ENCODE measurements at regions not wholly inside any gene's neighbourhood (a gene's known extent, or its start where the extent isn't known, plus 50 kb on each side); places are given as distances from the start of the nearest gene placed in this dataset.

DNA sequence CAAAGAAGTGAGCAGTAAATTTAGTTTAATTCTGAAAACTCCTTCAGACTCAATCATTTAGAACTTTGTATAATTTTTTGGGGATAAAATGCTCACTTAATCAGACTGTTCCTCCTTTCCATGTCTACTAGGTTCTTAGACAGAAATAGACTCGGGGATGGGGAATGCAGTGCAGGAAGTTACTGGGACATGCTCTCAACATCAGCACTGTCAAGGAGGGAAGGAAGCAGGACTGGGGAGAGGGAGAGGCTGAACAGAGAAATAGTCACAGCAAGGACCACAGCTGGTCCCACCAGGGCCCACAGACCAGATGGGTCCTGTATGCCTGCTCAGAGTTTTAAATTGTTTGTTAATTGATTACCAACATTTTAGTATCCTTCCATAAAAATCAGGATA, 310.1 kb upstream of the MSX2 start:
- DNase-seq, result no peak

DNA sequence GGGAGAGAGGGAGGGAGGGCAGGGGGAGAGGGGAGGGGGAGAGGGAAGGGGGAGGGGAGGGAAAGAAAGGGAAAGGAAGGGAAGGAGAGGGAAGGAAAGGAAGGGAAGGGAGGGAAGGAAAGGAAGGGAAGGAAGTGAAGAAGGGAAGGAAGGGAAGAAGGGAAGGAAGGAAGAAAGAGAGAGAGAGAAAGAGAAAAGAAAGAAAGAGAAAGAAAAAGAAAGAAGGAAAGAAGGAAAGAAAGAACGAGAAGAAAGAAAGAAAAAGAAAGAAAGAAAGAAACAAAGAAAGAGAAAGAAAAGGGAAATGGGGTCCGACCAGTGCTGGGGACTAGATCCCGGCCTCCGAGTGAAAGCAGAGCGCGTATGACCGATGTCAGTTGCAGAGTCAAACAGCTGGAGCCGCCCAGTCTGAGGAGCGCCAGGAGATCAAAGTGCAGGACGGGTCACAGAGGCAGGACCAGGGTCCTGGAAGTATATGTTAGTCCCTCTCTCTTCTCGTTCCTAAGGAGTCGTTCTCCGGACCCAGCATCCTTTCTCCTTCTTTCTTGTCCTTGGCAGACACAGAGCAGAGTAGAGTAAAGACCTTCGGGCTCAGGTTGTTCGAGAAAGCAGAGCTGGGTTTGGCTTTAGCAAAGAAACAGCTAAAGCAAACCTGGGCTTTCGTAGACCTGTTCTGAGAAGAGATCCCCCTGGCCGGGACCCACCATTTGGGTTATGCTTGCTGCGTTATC, 305.4 kb upstream of the MSX2 start:
- DNase-seq, result no peak

- DNase-seq, result peak; percentile 52
Measured at GRCh38 chr5:174419540-174420132, 304.7 kb upstream of the MSX2 start.

DNA sequence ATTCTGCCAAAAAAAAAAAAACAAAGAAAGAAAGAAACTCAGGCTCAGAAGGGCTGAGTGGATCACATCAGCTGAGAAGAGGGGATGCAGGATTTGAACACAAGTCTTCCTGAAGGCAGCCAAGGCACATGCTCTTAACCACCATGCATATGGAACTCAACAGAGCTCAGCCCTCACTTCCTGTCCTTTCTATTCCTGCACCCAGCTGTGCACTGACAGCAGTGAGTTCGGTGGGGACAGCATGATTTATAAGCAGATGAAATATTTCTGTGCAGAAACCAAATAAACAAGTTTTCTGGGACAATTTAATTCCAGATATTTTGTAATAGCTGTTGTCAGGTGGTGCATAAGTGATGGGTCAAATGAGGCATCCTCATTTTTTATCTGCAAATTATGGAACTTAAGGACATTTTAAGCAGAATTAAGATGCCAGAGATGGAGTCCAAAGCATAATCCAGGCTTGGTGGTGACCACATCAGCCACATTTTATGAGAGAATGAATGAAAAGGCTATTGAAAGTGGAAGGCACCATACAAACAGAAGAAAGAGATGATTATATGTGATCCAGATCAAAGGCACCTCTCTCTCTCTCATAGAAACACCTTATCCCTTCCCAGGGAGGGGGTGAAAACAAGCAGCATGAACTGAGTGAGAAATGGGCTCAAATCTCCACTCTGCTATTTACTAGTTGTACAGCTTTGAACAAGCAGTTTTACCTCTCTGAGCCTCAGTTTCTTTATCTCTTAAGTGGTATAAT, 303.6 kb upstream of the MSX2 start:
- no peak for DNase-seq

GRCh38 chr5:174421408-174421805, 303.0 kb upstream of the MSX2 start:
- DNase-seq, result no peak

- no peak for DNase-seq
Measured at GRCh38 chr5:174423558-174423957, 300.8 kb upstream of the MSX2 start.

GRCh38 chr5:174424219-174425053, 299.9 kb upstream of the MSX2 start:
- no peak for DNase-seq

DNA sequence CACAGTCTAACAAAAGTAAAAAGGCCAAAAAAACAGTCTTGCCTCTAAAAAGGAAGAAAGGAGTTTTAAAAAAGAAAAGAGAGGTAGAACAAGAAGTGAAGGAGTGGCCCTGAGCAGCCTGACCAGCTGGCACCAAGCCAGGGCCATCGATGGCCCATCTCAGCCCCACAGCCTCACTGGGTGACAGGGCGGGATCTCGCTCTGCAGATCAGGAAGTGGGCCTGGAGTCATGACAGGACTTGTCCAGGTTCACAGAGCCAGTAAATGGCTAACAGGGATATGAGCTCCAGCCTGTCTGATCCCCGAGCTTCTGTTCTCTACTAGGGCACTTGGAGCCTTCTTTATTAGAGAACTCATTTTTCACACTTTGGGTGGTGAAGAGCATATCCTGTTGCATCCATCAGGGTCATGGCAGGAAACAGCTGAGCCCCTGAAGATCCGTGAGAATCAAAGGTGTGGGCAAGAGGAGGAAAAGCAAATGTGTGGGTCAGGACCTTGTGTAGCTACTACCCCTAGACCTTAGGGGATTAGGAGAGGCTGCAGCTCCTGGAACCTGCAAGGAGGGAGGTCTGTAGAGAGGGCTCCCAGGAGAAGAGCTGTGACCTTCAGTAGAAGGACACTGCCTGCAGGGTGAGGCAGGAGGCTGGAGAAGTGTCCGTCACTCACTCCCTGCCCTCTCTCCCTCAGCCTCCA, 299.0 kb upstream of the MSX2 start:
- peak; percentile 23 for DNase-seq

DNA sequence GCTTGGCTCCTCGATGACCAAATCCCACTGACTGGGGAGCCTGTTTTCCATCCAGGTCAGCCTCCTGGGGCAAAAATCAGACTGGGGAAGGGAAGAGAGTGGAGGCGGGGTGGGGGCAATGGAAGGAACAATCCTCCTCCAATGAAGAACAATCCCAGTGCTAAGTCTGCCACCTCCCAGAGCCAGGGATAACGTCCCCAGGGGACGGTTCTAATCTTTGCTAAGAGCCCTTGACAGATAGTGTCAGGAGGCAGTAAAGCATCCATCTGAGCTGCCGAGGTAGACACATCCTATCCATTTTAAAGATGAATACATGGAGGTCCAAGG, 298.5 kb upstream of the MSX2 start:
- DNase-seq, result no peak

DNA sequence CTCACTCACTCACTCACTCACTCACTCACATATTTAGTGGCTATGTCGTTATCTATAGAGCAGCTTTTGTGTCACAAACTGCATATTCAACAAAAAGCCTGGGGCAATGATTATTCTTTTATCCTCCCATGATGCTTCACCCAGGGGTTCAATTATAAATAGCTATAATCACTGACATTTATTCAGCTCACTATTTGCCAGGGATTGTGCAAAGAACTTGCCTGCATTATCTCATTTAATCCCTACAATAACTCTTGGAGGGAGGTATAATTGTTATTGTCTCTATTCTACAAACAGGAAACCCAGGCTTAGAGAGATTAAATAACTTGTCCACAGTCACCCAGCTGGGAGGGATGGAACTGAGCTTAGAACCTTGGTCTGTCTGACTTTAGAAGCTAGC, 298.0 kb upstream of the MSX2 start:
- DNase-seq, result no peak

DNA sequence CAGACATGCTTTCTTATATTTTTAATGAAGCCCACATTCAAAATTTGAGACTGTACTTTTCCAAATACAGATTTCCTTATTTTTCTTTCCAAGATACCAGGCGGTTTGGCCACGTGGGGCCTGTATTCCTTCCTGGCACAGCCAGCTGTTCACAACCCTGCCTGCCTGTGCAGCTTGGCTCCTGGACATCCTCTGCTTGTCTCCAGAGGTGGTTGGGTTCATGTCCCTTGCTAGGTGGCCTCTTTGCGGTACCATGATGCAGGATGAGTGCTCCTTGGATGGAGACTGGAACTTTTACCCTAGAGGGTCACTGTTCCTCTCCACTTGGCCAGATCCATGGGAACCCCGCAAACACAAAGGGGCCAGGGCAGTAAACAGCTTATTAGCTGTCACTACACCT, 297.5 kb upstream of the MSX2 start:
- no peak for DNase-seq

GRCh38 chr5:174427304-174427703, 297.1 kb upstream of the MSX2 start:
- no peak for DNase-seq

GRCh38 chr5:174428895-174429294, 295.5 kb upstream of the MSX2 start:
- DNase-seq, result no peak

DNA sequence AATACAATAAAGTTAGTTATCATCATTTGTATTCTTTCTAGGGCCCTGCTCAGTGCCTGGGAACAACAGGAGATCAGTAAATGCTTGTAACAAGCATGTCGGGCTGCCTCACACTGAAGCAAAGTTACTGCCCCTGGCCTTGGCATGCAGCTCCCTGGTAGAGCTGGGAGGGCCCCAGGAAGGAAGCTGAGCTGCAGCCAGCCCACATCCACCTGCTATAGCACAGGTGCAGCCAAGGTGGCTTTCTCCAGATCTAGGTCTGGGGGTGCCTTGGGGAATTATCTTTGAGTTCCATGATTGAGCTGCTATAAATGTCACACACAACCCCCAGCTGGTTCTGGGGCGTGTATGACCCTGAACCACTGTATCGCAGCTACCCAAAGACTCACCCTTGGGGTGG, 293.4 kb upstream of the MSX2 start:
- no peak for DNase-seq

- DNase-seq, result no peak
Measured at GRCh38 chr5:174431504-174431903, 292.9 kb upstream of the MSX2 start.

DNA sequence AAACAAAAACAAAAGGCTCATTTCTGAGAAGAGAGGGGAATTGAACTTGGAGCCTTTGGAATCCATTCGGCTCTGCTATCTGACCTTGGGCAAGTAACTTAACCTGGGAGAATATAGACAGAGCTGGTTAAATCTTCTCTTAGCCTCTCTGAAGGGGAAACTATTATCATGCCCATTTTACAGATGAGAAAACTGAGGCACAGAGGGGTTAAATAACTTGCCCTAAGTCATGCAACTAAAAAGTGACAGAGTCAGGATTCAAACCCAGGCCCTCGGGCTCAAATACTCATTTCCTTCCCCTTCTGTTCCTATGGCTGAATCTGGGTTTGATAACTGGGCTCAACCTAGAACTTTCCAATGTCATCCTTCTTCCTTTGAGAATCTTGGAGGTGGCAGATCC, 291.3 kb upstream of the MSX2 start:
- no peak for DNase-seq

DNA sequence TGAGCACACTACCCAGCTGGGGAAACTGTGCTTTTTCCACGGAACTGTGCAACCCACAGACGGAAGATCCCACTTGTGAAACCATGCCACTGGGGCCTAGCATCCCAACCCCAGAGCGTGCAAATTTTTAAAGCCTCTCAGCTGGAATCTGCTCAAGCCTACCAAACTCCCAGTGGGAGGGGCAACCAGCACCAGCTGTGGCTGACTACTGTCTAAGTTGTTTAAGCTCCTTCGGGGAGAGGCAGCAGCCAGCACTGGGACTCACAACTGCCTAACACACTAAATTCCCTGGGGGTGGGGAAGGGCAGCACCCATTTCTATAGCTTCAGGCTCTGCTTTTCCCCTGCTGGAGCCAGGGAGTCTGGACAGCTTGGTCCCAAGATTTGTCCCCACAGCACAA, 287.6 kb upstream of the MSX2 start:
- no peak for DNase-seq

- DNase-seq, result no peak
Measured at GRCh38 chr5:174444479-174445188, 279.7 kb upstream of the MSX2 start.

DNA sequence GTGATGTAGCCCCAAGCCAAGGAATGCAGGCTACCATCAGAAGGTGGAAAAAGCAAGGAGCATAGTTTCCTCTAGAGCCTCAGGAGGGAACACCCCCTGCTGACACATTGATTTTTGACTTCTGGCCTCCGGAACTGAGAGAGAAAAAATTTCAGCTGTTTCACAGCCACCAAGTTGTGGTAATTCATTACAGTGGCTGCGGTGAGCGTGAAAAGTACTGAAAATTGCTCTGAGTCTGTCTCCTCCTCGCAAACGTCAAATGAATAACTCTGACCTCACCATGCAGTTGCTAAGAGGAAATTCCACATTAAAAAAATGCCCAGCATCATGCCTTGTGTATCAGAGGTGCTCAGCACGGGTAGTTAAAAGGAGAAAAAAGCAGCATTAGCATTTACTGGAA, 277.9 kb upstream of the MSX2 start:
- no peak for DNase-seq

- DNase-seq, result no peak
Measured at GRCh38 chr5:174446988-174447387, 277.4 kb upstream of the MSX2 start.

DNA sequence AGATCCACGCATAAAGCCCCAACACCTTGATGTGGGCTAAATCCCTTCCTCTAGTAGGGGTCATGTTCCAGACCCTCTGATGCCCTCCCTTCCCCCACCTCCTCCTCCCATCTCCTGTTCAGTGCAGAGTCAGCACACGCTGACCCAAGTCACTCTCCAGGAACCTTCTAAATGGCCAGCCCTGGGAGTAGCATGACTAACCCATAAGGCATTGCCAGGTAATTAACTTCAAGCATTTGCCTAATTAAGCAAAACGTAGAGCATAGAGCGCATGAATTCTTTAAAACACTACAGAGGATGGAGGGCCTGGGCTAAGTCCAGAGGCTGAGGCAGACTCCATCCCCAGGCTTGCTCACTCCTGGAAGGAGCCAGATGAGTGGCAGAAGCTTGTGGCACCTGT, 276.3 kb upstream of the MSX2 start:
- DNase-seq, result no peak

- no peak for DNase-seq
Measured at GRCh38 chr5:174448662-174449061, 275.7 kb upstream of the MSX2 start.

All from NCI-H510A (cell line).